Hepatocyte (in vitro differentiated cells): ENCODE measurements at regions not wholly inside any gene's neighbourhood (a gene's known extent, or its start where the extent isn't known, plus 50 kb on each side); places are given as distances from the start of the nearest gene placed in this dataset.

Experiments used
- DNase-seq: peaks from one replicate; pipeline ENCODE4 v3.0.0-alpha.2; 2016; ENCODE audit warnings: low spot score
- H2AFZ ChIP-seq: fragments of 200-600 bp; sonication (generic); 2 replicates; pipeline ENCODE4 v1.6.0; 2016; ENCODE audit warnings: antibody characterized with exemption, mild to moderate bottlenecking
- H3K27ac ChIP-seq: fragments of 200-600 bp; sonication (generic); 2 replicates; pipeline ENCODE4 v1.5.1; 2016; ENCODE audit warnings: mild to moderate bottlenecking
- H3K27me3 ChIP-seq: fragments of 200-600 bp; sonication (generic); 2 replicates; pipeline ENCODE4 v1.6.1; 2016
- H3K36me3 ChIP-seq: fragments of 200-600 bp; sonication (generic); replicated peaks from 2 replicates; pipeline ENCODE4 v1.5.1; 2016; ENCODE audit warnings: low read depth; ENCODE audit not compliant: insufficient read depth
- H3K4me1 ChIP-seq: fragments of 200-600 bp; sonication (generic); 2 replicates; pipeline ENCODE4 v1.5.1; 2016; ENCODE audit warnings: mild to moderate bottlenecking, moderate library complexity; ENCODE audit not compliant: insufficient read depth
- H3K4me2 ChIP-seq: fragments of 200-600 bp; sonication (generic); 2 replicates; pipeline ENCODE4 v1.6.0; 2016
- H3K4me3 ChIP-seq: fragments of 200-600 bp; sonication (generic); 2 replicates; pipeline ENCODE4 v1.5.1; 2016; ENCODE audit warnings: mild to moderate bottlenecking
- H3K79me2 ChIP-seq: fragments of 200-600 bp; sonication (generic); 2 replicates; pipeline ENCODE4 v1.6.0; 2017; ENCODE audit warnings: mild to moderate bottlenecking
- H3K9me2 ChIP-seq: fragments of 200-600 bp; sonication (generic); replicated peaks from 2 replicates; pipeline ENCODE4 v1.6.0; 2017; ENCODE audit warnings: mild to moderate bottlenecking; ENCODE audit not compliant: insufficient read depth
- H3K9me3 ChIP-seq: fragments of 200-600 bp; sonication (generic); 2 replicates; pipeline ENCODE4 v1.5.1; 2016; ENCODE audit warnings: low read depth, mild to moderate bottlenecking
- H4K20me1 ChIP-seq: fragments of 200-600 bp; sonication (generic); 2 replicates; pipeline ENCODE4 v1.6.0; 2016; ENCODE audit warnings: mild to moderate bottlenecking; ENCODE audit not compliant: insufficient read depth, poor library complexity, severe bottlenecking
- EZH2 ChIP-seq: fragments of 200-600 bp; sonication (generic); IDR thresholded peaks from 2 replicates; pipeline ENCODE4 v1.6.1; 2016; ENCODE audit warnings: antibody characterized with exemption, mild to moderate bottlenecking, borderline replicate concordance
- EZH2phosphoT487 ChIP-seq: fragments of 200-600 bp; sonication (generic); IDR thresholded peaks from one replicate; pipeline ENCODE4 v1.6.1; 2018; ENCODE audit warnings: antibody characterized with exemption, mild to moderate bottlenecking, low read depth, moderate library complexity; ENCODE audit not compliant: unreplicated experiment, severe bottlenecking
- WGBS: methylation state at CpG from one replicate; pipeline ENCODE4 v1.1.6; 2016; ENCODE audit warnings: low lambda C conversion rate; ENCODE audit errors: missing lambda C conversion rate; 5-methylcytosine and 5-hydroxymethylcytosine counted together
- TF ChIP-seq, protein P1 (sequence below): fragments of 200-600 bp; sonication (generic); IDR thresholded peaks from 2 replicates; pipeline ENCODE4 v1.5.1; 2016; ENCODE audit warnings: antibody characterized with exemption, mild to moderate bottlenecking; ENCODE audit not compliant: poor library complexity

DNA sequence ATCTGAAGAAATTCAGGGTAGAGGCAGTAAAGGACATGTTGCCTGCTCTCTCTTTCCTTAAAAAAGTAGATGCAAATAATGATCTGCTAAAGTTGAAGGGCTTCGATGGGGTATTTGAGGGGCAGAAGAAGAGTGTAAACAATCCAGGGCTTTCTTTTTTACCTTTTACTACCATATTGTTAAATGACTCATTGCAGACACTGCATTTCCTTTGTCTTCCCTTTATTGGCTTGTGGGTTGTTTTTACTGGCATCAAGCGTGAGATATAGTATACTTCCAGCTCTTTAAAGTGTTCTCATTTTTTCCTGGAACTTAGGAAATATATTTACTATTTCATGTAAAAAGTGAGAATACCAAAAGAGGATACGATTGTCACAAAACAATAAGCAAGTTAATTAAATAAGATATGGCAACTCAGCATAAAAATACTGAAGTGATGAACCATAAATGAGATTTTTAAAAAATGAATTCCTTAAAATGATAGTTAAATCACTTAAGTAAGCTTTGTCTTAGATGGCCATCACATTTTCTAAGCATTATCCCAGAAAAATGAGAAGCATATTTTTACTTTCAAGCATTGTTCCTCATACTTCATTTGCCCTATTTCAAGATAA lies 72.3 kb upstream of the KRAS start:
- Histone ChIP-seq H3K79me2 (no peaks in the 10 kb centered on the region), H3K4me1 (peaks cover 7% of the 10 kb centered on the region), H3K9me3 (no peaks in the 10 kb centered on the region), H3K4me2 (no peak overlapping the region), H3K27me3 (no peaks in the 10 kb centered on the region), H3K4me3 (no peak overlapping the region), H2AFZ (no peak overlapping the region), H4K20me1 (no peaks in the 10 kb centered on the region), H3K27ac (peak overlapping the region; percentile 19), H3K36me3 (no peaks in the 10 kb centered on the region), H3K9me2 (no peaks in the 10 kb centered on the region)
- TF ChIP-seq, protein P1, sequence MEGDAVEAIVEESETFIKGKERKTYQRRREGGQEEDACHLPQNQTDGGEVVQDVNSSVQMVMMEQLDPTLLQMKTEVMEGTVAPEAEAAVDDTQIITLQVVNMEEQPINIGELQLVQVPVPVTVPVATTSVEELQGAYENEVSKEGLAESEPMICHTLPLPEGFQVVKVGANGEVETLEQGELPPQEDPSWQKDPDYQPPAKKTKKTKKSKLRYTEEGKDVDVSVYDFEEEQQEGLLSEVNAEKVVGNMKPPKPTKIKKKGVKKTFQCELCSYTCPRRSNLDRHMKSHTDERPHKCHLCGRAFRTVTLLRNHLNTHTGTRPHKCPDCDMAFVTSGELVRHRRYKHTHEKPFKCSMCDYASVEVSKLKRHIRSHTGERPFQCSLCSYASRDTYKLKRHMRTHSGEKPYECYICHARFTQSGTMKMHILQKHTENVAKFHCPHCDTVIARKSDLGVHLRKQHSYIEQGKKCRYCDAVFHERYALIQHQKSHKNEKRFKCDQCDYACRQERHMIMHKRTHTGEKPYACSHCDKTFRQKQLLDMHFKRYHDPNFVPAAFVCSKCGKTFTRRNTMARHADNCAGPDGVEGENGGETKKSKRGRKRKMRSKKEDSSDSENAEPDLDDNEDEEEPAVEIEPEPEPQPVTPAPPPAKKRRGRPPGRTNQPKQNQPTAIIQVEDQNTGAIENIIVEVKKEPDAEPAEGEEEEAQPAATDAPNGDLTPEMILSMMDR, result no peak
- TF ChIP-seq EZH2 (no peak), EZH2phosphoT487 (no peak)
- 23% methylated on average over 3 of the region's 3 CpGs for WGBS
- no peak for DNase-seq

DNA sequence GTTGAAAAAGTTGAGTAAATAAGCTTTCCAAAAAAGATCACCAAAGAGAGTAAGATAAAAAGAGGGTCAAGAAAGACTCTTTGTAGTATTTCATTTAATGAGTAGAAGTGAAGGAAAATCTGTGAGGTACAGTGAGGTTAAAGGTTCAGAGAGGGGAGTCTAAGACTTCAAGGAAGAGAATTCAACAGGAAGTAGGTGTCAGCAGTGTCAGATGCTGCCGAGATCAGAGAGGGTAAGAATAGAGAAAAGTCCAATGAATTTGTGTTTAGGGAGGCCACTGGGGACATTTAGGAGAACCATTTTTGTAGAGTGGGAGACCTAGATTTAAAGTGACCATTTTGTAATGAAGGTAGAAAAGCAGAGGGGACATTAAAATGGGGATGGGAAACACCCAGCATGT lies 71.6 kb upstream of the KRAS start:
- H3K27me3 ChIP-seq, result no peaks in the 10 kb centered on the region
- peak overlapping the region; percentile 19 for H3K27ac ChIP-seq
- no peaks in the 10 kb centered on the region for H4K20me1 ChIP-seq
- H3K36me3 ChIP-seq, result no peaks in the 10 kb centered on the region
- no peak for TF ChIP-seq EZH2phosphoT487
- no peak for TF ChIP-seq EZH2
- TF ChIP-seq, protein P1, result no peak
- H3K4me3 ChIP-seq, result no peak overlapping the region
- H3K4me2 ChIP-seq, result no peak overlapping the region
- no peak for DNase-seq
- H3K4me1 ChIP-seq, result peaks cover 7% of the 10 kb centered on the region
- H3K79me2 ChIP-seq, result no peaks in the 10 kb centered on the region
- 57% methylated on average over 1 of the region's 1 CpG for WGBS
- H3K9me2 ChIP-seq, result no peaks in the 10 kb centered on the region
- no peaks in the 10 kb centered on the region for H3K9me3 ChIP-seq
- no peak overlapping the region for H2AFZ ChIP-seq

DNA sequence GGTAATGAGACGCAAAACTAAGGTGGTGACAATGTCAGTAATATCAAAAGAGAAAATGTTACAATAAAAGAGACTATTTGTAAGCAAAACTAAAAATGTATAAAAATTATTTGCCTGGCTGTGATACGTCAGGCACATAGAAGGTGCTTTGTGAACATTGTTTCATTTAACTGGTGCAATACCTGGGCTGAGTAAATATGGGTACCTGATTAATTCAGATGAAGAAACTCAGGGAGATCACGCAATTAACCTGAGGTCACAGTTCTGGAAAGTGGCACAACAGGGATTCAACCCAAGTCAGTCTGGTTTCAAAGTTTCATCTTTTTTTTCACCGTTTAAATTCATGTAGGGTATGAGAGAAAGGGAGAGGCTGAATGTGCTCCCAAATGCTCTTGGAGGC lies 71.0 kb upstream of the KRAS start:
- no peaks in the 10 kb centered on the region for H4K20me1 ChIP-seq
- H3K9me3 ChIP-seq, result no peaks in the 10 kb centered on the region
- no peaks in the 10 kb centered on the region for H3K36me3 ChIP-seq
- 94% methylated on average over 4 of the region's 4 CpGs for WGBS
- no peaks in the 10 kb centered on the region for H3K79me2 ChIP-seq
- no peak for DNase-seq
- H3K27ac ChIP-seq, result no peak overlapping the region
- peaks cover 7% of the 10 kb centered on the region for H3K4me1 ChIP-seq
- H3K4me3 ChIP-seq, result no peak overlapping the region
- no peak overlapping the region for H3K4me2 ChIP-seq
- no peak overlapping the region for H2AFZ ChIP-seq
- TF ChIP-seq EZH2 (no peak), EZH2phosphoT487 (no peak)
- TF ChIP-seq, protein P1, result no peak
- H3K27me3 ChIP-seq, result no peaks in the 10 kb centered on the region
- H3K9me2 ChIP-seq, result no peaks in the 10 kb centered on the region
